GM19351 (cell line): ENCODE measurements at regions not wholly inside any gene's neighbourhood (a gene's known extent, or its start where the extent isn't known, plus 50 kb on each side); places are given as distances from the start of the nearest gene placed in this dataset.

Experiments used
- ATAC-seq: cut with Tn5 transposase; IDR thresholded peaks from one replicate; pipeline ENCODE4 v1.9.1; 2021; ENCODE audit warnings: mild to moderate bottlenecking, moderate library complexity; ENCODE audit not compliant: unreplicated experiment

DNA sequence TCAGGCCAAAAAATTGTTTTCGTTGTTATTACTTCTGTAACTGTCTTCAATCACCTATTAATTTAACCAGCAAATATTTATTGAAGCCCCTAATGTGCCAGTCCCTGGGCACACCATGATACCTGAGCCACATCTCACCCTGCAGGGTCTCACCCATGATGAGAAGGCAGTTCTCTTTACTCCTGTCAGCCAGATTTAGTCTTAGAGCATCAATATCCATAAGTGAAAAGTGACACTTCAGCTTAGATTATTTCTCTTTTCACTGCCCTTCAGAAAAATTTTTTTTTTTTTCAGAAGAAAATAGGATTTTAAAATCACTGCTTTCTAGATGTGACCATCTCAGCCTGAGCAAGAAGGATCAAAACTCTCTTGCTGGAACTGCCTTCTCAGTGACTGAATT lies 258.6 kb upstream of the NFE2L3 start:
- ATAC-seq = no peak

- peak; percentile 78 for ATAC-seq
Measured at GRCh38 chr7:25894002-25894901, 257.7 kb upstream of the NFE2L3 start.

DNA sequence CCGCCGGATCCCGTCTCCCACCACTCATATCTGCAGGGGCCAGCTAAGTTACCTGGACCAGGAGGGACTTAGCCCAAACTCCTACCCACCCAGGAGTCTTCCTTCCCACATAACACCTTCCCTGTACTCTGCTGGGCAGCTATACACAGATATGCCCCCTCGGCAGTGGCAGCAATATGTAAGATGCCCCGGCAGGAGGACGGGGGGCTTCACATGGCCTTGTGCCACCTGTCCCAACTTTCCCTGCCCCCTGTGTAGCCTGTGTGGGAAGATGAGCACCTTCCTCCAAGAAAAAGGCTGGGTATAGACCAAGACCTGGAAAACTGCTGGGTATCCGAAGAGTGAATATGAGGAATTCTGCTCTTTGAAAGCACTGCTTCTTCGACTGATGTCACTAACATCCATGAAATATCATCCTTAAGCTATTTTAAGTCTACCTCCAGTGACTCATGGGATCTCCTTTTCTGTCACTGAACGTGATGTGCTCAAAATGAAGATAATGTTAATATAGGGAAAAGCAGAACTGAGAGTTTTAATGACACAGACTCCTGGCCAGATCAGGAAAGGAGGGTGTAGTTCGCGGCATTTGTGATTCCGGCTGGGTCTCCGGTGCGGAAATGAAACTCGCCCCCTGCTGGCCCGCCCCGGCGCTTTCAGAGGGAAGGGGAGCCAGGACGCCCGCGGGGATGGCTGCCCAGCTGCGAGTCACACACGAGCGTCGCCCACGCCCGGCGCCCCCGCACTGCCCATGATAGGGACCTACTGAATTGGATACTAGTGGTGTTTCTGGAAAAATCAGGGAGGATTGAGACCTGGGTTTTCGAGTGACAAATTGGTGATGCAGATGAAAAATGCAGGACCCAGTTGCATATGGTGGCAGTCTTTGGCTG lies 256.9 kb upstream of the NFE2L3 start:
- ATAC-seq = peak; percentile 63

- ATAC-seq = no peak
Measured at GRCh38 chr7:25895792-25896171, 256.2 kb upstream of the NFE2L3 start.

DNA sequence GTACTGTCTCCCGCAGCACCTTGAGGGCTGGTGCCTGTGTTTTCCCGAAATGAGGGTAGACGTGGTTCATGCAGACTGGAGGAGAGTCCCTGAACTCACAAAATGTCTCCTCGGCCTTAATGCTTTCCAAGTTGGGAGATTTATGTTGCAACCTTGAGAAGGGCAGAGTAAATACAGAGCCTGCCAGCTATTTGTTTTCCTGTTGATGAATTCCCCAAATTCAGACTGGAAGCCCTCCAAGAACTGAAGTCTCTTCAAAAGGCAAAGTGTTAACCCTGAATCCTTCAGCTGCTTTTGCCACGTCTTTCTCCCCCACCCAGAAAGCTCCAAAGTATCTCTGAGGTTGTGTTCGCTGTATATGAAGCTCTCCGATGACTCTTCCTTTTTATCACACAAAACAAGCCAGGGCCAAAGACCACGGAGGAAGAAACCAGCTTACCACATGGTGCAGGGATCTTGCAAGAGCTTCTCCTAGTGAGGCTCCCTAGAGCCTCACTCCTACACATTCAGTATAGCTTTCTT lies 254.7 kb upstream of the NFE2L3 start:
- ATAC-seq = no peak

- ATAC-seq = no peak
Measured at GRCh38 chr7:25900245-25900644, 251.8 kb upstream of the NFE2L3 start.

GRCh38 chr7:25900877-25901276 lies 251.1 kb upstream of the NFE2L3 start:
- ATAC-seq = no peak

GRCh38 chr7:25901658-25902057 lies 250.3 kb upstream of the NFE2L3 start:
- ATAC-seq = no peak

GRCh38 chr7:25906003-25906402 lies 246.0 kb upstream of the NFE2L3 start:
- no peak for ATAC-seq

- ATAC-seq = no peak
Measured at GRCh38 chr7:25906760-25907159, 245.2 kb upstream of the NFE2L3 start.

DNA sequence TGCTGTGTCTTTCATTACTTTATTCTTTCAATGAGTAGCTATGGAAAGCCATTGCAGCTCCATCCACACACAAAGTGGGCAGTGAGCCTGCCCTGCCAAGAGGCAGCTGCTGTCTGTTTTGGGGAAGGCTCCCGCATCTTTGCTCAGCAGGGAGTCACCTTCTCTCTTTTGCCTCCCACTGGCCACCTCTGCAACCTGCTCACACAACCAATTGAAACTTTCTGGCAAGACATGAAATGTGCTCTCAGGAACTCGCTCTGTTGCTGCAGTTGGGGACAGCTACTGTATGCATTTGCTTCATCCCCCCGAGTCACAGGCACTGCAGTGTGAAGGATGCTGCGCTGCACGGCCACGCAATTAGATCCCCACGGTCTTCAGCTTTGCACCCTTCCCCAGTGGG lies 244.8 kb upstream of the NFE2L3 start:
- ATAC-seq = no peak

GRCh38 chr7:25907731-25908130 lies 244.3 kb upstream of the NFE2L3 start:
- no peak for ATAC-seq

GRCh38 chr7:25908154-25908949 lies 243.6 kb upstream of the NFE2L3 start:
- no peak for ATAC-seq

DNA sequence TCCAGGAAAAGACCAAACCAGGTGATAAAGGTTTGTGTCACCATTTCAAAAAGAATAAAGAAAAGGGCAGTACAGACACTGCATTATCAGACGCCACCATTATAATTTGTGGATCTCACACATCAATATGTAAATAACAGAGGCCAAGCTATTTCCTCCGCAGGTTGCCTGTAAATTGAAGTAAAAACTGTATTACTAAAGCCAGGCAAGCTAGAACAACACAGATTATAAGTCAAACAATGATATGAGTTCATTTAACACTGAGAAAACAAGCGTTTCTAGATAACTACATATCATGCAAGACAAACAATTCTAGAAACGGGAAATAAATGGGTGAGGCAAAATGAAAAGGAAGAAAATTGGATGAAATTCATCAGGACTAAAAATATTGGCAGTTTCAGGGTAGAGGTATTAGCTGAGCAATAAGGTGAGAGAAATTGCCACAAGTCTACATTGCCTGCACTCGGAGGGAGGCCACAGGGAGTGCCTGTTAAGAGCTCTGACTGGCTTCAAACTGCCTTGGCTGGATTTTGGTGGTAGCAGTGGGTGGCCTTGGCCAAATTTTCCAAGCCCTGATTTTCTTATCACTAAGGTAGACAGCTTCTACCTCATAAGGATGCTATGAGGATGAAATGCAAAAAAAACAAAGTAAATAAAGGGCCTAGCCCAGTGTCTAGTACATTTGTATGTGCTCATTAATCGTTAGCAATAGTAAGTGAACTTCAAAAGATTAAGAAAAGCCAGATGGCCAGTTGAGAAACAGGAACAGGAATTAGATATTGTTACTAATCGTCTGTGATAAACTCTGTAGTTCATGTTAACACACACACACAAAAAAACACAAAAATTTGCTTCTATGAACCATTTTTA lies 240.0 kb upstream of the NFE2L3 start:
- ATAC-seq = no peak

DNA sequence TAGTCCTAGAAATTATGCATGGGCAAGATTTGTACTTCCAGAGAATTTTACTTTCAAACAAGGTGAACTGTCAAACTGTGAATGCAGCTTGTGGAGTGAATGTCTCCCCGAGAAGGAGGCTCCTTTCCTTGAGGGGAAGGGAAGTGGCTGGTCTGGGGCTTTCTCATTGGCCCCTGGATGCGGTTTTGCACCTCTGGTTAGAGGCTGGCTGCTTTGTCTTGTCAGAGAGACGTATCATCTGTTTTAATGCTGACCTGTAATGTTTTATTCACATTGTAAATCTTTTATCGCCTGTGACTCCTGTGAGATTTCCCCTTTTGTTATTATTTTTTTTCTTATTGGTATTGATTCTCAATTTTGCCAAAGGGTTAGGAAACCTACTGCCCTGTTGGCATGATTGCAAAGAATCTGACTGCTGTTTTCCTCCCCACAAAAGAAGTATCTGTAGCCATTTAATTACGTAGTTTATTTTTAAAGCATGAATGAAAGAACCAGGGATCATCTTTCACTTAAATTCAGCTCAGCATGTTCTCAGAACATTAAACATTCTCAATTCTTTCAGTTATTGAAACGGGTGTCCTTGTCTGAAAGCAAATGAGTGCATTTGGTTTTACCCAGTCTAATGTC lies 238.3 kb upstream of the NFE2L3 start:
- no peak for ATAC-seq

DNA sequence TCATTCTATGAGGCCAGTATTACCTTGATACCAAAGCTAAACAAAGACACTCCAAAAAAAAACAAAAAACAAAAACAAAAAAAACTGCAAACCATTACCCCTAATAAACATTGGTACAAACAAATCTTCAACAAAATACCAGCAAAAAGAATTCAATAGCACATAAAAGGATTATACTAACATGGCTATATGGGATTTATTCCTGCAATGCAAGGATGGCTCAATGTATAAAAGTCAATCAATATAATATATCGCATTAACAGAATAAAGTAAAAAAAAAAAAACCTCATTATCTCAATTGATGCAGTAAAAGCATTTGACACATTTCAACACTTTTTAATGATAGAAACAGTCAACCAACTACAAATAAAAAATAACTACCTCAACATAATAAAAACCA lies 233.3 kb upstream of the NFE2L3 start:
- ATAC-seq = no peak

GRCh38 chr7:25922296-25922695 lies 229.7 kb upstream of the NFE2L3 start:
- no peak for ATAC-seq

DNA sequence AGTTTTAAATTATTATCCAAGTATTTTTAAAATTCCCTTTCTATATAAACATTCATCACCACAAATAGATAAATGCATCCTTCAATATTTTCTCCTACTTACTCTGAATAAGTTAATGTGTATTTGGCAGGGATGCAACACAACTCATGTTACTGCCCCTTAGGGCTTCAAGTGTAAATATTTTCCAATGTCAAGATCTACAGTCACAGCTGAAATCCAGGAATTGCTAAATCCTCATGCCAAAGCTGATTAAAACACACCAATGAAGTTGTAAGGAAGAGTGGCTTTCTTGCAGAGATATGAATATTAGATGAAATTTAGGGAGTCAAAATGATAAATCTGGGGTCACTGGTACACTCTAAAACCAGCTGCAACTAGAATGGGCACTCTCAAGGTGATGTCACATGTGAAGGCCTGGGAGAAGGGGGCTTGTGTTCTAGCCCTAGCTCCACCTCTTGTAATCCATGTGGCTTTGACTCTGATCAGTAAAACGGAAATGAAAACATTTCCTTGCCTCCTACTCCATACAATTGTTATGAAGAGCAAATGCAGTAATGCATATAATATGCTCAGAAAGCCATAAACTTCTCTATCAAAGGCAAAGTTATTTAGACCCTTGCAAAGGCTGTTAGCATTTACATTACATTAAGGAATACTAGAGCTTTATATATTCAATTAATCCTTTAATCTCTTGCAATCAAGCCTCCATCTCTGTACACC lies 228.1 kb upstream of the NFE2L3 start:
- ATAC-seq = no peak

DNA sequence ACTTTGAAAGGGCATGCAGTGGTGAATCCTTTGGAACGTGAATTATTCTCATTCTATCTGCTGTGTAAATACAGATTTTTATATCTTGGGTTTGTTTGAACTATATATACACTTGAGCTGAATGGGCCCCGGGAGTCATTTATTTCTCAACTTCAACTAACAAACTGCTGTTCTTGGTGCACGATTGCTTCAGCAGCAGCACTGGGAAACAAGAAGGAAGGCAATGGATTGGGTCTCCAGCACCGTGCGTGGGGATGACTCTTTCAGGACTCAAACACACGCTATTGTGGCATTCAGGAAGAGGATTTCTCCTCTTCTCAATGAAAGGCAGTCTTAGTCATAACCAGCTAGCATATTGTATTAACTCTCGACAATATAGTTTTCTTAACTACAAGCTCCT lies 226.0 kb upstream of the NFE2L3 start:
- no peak for ATAC-seq
